ENCODE measurements at regions not wholly inside any gene's neighbourhood (a gene's known extent, or its start where the extent isn't known, plus 50 kb on each side); places are given as distances from the start of the nearest gene placed in this dataset.

- no peak for TF ChIP-seq CREB1 (CRISPR knock-in tag; IDR thresholded peaks at IDR 0.05)
- TF ChIP-seq IRF2 (CRISPR knock-in tag; IDR thresholded peaks at IDR 0.05; ENCODE audit: borderline replicate concordance, low read depth): no peak
- no peak for TF ChIP-seq CTCF (IDR thresholded peaks at IDR 0.05)
- TF ChIP-seq MLX (CRISPR knock-in tag; IDR thresholded peaks at IDR 0.05): no peak
- TF ChIP-seq ATF2 (CRISPR knock-in tag; IDR thresholded peaks at IDR 0.05; ENCODE audit: borderline replicate concordance, low read depth): no peak
These were observed 581.1 kb upstream of the SEMA6D start for GRCh38 chr15:47136236-47136635.

All from WTC11 (cell line).